Inferior parietal cortex (tissue), 1 donor: ENCODE measurements at regions not wholly inside any gene's neighbourhood (a gene's known extent, or its start where the extent isn't known, plus 50 kb on each side); places are given as distances from the start of the nearest gene placed in this dataset.

Experiments
- DNase-seq: peaks from one replicate; pipeline ENCODE4 v3.0.0-alpha.2; 2016; ENCODE audit errors: extremely low spot score

DNA sequence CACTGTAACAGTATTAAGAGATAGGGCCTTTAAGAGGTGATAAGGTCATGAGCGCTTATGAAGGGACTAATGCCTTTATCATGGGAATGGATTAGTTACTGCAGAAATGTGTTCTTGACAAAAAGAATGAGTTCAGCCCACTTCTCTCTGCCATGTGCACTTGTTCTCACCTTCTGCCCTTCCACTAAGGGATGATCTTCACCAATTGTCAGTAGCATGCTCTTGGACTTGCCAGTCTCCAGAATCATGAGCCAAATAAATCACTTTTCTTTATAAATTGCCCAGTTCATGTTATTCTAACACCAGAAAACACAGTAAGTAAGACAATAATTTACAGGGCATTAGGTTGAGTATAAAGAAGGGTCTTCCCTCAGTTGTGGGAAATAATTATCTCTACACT is 189.1 kb downstream of the CRPPA start:
- no peak for DNase-seq

DNA sequence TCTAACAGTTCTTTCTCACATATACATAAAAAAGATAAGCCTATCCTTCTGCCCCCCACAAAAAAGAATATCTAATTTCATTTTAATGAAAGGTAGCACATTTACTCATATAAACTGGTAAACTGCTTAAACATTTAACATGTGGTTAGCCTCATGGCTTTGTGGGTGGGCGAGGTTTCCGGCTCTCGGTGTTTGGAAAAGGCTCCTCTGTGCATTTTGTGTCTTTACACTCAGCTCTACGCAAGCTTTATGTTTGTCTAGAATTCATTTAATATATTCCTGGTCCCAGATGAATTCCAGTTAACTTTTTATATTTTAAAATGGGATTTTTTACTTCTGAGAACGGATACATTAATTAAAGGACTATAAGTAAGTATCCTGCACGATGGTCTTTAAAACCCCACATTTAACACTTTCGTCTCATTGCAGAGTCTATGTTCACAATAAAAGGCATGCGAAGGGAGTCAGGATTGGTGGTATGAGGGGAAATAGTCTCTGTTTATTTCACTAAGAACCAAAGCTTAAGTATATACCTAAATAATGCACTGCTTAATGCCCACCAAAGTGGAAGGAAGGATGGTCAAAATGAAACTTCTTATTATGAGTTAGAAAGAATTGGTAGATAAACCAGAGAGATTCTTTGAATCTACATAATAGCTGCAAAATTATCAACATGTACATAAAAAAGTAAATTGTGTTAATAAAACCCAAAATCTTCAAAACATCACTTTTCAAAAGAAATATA is 197.2 kb downstream of the CRPPA start:
- no peak for DNase-seq

DNA sequence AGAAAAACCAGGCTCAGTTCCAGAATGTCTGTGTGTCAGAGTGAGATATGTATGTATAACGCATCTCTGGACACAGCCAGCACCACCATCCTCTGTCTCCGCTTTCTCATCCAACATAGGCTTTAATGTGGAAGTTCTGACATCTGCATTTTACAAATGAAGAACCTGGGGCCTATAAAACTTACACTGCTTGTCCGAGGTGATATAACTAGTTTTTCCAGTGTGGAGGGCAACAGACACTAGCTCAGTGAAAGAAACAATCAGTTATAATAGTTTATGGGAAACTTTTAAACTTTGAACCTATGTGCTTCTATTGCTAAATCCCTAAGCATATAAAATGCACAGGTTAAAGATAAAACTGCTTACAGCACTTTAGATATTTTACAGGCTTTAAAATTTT is 208.7 kb downstream of the CRPPA start:
- DNase-seq, result no peak

DNA sequence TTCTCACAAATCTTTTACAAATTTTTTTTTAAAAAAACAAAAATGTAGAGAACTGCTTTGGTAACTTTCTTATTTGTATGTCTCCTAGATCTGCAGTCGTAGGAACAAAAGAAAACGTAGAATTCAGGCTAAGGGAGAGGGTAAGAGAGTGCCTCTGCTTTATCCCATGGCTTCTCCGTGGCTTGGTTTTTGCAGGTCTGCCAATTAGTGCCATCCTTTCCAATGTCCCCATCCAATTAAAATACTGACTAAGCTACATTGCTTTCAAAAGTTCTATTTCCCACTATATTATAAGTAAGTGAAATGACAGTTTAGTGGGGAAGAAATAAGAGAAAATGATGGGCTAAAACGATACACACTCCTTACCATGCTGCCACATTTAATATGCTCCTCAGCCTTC is 209.3 kb downstream of the CRPPA start:
- no peak for DNase-seq

DNA sequence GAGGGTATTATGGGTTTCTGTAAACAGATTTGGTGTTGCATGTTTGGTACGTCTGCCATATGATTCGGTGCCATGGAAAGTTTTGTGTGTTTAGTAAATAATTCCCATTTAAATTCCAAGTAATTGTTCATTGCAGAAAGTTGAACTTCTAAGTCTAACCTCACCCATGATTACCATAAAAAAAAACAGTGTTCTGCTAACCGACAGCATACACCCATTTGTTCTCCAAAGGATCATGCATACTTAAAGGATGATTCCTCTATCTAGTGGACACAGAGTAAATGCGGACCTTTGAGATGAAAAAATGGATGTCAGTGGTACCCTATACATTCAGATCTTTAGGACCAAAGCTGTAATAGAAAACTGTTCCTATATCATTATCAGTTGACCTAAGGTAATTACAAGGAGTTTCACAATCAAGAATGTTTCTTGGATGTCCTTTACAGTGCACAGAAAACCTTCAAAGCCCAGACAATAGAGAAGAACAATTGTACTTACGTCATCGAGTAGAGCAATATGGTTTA is 209.9 kb downstream of the CRPPA start:
- no peak for DNase-seq

DNA sequence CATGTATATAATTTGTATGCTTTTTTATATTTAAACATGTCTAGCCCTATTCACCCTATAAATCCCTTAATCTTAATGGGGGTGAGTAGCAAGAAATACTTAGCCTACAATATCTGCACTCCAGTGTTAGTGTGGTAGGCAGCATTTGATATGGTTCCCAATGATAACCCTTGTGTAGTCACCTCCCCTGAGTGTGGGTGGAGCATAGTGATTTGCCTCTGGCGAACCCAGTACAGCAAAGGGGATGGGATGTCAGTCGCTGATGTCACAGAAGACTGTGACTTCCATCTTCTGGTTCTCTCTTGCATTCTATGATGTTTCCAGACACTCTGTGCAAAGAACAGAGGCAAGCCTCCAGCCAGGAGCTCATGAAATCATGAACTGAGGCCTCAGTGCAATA is 211.2 kb downstream of the CRPPA start:
- no peak for DNase-seq

DNA sequence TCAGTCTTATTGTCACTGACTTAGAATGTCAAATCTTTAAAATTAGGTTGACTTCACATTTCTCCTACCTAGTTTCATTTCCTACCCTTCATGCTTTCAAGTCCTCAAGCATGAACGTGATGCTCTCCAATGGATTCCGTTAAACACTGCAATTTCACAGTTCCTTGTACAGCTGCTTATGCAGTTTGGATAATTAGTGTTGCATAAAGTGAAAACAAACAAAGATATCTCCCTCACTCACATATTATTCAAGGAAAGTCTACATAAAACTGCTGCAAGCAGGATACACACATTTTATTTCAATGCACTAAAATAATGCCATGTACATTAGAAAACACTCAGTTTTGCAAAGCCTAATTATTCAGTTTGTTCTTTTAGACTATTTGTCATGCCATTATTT is 214.0 kb downstream of the CRPPA start:
- DNase-seq, result no peak

DNA sequence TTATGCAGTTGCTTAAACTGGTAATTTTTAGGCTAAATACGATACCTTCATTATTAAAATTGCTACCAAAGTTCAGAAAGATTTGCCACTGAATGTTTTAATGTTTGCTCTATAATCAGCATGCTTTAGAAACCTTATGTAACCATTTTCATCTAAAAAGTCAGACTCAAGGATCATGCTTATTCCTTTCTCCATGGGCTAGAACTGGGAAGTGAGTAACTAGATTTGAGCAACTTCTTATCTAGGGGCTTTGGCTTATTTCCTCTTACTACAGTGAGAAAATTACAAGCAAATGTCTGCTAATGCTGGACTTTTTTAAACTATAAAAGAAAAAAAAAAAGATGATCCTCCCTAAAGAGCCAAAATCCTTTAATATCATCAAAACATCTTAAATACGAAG is 215.9 kb downstream of the CRPPA start:
- DNase-seq, result no peak

DNA sequence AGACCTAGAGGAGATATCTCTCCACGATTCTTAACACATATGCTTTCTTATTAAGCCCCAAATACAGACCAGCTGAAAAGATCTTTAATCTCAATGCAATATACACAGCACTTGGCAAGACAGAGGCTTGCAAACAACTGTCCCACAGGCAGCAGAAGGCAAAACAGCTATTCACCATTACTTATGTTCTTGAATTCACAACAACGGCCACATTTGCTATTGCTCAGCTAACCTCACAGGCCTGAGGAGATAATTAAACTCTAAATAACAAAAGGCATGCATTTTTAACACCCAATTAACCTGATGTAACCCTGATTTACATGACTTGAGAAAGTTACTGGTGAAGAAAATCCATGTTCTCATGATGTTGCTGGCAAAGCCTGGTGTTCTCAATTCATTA is 216.4 kb downstream of the CRPPA start:
- no peak for DNase-seq

DNA sequence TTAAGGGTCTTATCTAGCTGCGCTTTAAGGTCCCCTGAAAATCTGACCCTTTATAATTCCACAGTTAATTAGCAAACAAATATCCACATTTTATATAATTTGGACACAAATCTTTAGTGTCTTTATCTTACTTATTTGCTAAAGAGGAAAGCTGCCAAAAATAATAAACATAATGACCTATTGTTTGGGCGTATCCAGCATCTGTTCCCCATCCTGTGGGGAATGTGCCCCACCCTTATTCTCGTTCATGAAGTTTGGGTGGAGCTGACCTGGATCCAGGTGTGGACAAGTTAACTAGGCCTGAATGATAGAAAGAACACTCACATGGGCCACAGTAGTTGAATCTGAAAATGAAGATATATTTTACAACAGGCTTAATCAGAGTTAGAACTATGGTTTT is 218.3 kb downstream of the CRPPA start:
- no peak for DNase-seq

DNA sequence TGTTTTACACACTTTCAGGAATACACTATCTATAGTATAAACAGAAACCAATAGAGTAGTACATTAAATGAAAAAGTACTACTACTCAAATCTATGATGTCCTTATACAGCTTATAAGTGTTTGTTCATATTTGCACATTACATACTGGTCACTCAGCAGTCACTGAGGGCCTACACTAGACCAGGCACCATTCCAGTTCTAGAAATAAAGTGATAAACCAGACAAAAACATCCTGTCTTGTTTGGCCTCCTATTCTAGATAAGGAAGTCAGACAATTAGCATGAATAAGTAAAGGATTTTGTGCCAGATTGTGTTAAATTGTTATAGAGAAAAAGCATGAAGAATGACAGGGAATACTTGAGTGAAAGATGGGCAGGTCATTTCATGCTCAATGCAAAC is 219.0 kb downstream of the CRPPA start:
- no peak for DNase-seq

DNA sequence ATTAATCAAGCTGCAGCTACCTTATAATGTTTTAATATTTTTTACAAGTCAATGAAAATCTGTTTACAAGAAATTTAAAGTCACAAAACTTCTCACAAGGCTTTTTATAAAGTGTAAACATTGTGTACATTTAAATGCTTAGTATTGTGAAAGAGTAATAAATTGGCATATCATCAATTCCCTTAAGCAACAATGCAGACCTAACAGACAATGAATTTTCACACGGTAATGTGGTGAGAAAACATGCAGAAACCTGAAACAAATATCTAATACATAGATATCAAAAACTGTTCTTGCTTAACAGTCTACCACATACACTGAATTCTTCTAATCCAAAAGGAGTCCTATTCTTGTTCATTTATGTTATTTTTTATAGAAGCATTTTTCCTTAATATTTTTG is 220.7 kb downstream of the CRPPA start:
- no peak for DNase-seq

DNA sequence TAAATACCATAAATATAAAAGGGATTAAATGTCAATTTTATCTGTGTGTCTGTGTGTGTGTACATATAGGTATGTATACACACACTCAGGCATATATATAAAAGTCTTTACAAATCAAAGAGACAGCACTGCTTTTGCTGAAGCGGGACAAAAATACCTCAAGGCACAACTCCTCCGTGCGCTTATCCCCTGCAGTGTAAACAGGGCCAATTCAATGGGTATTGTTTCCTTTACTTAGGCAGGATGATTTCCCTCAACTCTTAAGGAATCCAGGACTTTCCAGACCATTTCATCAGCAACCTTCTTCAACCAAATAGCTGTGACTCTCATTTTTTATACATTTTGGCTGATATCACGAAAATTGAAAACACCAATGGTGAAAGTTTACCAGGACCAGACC is 227.7 kb downstream of the CRPPA start:
- no peak for DNase-seq

DNA sequence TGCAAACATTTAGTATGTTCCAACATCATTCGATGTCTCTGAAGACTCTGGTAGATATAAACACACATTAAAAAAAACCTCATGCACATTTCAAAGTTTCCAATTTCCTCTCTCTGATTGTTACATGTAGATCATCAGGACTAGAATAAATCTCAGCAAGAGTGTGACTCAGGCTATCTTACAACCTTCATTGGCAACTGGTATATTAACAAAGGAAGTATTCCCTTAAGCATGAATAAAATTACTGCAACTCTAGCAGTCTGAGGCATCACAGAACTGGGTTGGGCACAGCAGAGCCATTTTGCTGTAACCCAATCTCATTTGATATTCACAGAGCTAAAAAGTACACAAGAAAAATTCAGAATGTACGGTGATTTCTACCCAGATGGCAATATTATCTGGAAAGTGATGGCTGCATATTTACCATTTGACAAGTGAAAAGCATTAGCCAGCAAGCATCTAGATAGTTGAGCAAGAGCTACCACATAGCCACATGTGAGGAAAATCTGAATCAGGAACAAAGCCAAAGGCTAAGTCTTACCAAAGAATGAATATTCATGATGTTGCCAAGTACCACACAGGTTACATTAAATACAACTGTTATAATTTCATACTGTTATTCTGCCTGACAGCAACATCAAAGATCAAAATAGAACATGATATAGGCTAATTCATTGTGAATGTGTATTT is 232.2 kb downstream of the CRPPA start:
- no peak for DNase-seq

DNA sequence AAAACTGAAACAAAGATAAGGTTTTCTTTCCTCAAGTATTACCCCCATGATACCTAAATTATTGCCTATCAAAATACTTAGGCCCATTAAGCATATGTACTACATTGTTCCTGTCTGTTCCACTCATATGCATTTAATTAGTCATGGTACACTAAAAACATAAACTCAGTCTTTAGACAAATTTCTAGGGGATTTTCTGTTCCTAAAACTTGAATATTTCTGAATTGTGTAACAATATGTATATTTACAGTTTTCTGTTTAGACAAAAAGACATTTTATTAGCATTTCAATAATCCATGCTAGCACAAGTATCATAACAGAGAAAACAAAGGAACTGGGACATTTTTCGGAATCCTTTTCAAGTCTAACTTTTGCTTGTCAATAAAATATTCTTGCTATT is 234.2 kb downstream of the CRPPA start:
- no peak for DNase-seq

DNA sequence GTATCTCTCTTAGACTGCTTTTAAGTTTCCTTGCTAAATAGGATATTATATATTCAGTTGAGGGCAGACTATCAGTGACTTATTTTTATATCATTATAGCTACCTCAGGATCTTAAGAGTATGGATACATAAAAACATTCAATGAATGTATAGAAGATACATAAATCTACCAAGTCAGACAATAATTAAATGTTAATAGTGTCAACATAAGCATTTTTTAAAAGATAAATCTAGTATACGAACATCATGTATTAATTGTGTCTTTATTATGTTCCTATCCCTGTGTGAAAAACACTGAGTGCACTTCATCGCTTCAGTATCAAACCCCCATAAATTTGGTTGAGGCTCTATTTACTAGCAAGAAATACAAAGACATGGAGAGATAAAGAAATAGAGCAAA is 242.8 kb downstream of the CRPPA start:
- DNase-seq, result no peak

DNA sequence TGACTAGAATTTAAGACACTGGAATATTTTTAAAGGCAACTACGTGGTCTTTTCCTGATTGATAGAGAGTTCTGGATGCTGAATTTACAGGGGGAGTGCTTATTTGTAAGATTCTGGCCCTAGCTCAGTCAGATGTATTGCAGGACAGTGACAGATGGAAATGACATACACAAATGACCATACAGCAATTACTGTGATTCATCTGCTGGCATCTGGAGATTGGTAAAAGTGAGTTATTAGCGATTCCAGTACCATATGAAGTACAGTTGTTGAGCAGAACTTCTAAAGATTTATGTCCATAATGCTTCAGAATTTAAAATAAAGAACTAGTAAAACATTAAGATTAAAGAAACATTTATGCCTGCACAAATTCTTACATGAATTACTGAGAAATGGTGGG is 243.2 kb downstream of the CRPPA start:
- DNase-seq, result no peak

DNA sequence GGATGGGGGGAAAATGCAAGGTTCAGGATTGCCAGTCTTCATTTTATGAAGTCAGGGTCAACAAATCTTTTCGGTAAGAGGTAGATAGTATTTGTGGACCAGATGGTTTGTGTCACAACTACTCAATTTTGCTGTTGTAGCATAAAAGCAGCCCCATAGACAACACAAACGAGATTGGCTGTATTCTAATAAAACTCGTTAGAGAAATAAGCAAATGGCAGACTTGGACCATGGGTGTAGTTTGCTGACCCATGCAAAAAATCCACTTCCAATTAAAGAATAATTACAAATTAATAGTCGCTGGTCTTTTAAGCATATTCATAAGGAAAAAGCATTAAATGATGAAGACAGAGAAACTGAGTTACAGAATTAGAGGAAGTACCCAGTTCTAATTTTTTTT is 247.1 kb downstream of the CRPPA start:
- DNase-seq, result no peak

DNA sequence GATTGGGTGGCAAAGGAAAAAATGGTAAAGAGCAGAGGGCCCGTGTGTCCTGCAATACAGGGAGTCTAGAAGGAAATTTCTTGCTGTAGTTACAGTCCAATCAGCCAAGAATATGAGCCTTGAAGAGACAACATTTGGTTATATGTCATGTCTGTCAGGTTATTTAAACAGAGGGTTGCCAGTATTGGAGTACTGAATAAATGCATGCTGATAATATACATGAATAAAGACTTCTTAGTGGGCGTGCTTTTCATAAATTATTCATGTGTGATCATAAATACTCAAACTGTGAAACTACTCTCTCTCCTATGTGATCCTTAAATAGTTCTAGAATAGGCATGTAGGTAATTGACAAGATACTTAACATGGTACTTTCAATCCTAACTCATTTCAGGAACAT is 249.0 kb downstream of the CRPPA start:
- DNase-seq, result no peak

DNA sequence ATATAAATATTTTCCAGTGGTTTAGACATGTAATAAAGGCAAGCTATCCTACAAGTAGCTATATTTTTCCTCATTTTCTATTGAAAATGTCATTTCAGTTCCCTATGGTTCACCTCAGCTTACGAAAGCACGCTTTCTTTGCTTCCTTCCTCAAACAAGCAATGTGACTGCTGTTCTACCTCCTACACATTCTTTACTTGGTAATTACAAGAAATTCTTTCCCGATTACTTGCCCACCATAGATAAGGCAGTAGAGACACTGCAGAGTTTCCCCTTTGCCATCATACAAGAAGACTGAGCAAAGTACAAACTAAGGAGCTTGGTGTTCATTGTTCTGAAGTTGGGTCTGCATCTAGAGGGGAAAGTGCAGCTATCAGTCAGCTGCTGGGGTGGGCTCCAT is 249.4 kb downstream of the CRPPA start:
- DNase-seq, result no peak

DNA sequence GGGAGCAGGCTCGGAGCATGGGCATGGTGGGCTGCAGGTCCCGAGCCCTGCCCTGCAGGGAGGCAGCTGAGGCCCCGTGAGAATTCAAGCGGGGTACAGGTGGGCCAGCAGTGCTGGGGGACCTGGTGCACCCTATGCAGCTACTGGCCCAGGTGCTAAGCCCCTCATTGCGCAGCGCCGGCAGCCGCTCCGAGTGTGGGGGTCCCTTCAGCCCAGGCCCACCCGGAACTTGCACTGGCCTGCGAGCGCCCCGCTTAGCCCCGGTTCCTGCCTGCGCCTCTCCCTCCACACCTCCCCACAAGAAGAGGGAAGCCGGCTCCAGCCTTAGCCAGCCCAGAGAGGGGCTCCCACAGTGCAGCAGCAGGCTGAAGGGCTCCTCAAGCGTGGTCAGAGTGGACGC is 250.7 kb downstream of the CRPPA start:
- no peak for DNase-seq

DNA sequence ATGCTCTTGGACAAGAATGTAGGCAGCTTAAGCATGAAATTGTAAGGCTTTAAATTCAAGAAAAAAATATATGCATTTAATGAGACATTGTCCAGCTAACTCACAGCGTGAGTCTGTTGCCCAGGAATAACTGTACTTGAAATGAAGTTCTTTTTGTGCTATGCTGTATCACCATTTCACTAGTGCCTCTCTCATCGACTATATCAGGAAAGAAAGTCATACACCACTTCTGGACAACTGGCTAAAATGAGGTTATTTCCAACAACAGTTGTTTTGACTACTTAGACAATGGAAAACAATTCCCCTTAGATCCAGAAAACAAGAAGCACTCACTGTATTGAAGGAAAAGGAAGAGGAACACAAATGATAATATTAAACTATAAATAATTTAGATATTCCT is 251.8 kb downstream of the CRPPA start:
- DNase-seq, result no peak

DNA sequence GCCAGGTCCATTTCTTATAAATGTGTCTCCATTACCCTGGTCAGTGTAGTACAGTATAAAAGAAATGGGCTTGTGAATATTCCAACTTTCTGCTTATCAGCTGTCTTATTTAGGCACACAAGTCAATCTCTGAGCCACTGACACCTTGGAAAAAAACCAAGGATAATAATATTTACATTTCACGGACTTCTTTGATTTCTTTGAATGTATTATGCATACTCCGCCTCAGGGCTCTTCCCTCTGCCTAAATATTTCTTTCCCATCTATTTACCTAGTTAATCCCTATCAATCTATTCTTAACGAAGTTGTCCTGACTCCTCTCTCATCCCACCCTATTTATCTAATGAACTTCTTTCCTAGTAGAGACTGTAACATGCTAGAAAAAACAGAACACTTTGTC is 253.8 kb downstream of the CRPPA start:
- DNase-seq, result no peak

DNA sequence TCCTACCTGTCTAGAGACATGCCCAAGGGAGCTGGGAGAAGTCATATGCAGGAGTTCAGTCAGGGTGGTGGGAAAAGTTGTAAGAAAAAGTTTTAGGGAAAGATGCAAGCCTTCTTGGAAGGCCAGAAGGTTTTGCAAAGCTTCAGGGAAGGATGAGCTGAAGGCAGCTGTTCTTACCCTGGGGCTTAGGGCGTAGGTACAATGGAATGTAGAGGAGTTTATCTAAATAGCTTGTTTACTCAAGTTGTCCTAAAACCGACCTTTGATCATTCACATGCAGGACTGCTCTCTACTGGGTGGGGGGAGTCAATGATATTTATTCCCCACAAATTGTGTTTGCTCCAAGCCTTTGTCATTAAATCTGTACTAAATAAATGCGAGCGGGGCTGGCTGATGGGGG is 277.0 kb downstream of the CRPPA start:
- no peak for DNase-seq
